PFSK-1 (cell line): ENCODE measurements at regions not wholly inside any gene's neighbourhood (a gene's known extent, or its start where the extent isn't known, plus 50 kb on each side); places are given as distances from the start of the nearest gene placed in this dataset.

Experiments used
- POLR2AphosphoS5 ChIP-seq: IDR thresholded peaks from 2 replicates; pipeline ENCODE4 v1.6.1; 2012; ENCODE audit warnings: low read depth, mild to moderate bottlenecking, control low read depth, low read length, moderate library complexity
- REST ChIP-seq, 2 experiments: IDR thresholded peaks; 2 replicates each; pipeline versions ENCODE4 v1.6.1 to v1.8.0; 2011 to 2012; ENCODE audit warnings: low read depth in 2 of 2, low read length in 2 of 2, control low read depth in 1 of 2, inconsistent platforms in 1 of 2, mild to moderate bottlenecking in 1 of 2, moderate library complexity in 1 of 2; ENCODE audit not compliant: insufficient read depth in 1 of 2
- SIN3A ChIP-seq: IDR thresholded peaks from 2 replicates; pipeline ENCODE4 v1.6.1; 2012; ENCODE audit warnings: mild to moderate bottlenecking, low read length, moderate library complexity, borderline replicate concordance; ENCODE audit not compliant: insufficient read depth
- TAF1 ChIP-seq: IDR thresholded peaks from 2 replicates; pipeline ENCODE4 v1.6.1; 2012; ENCODE audit warnings: low read length, control low read depth, borderline replicate concordance; ENCODE audit not compliant: insufficient read depth

GRCh38 chrX:39509157-39509556 is 588.6 kb downstream of the BCOR start:
- no peak for TF ChIP-seq POLR2AphosphoS5
- no peak for TF ChIP-seq REST (IDR thresholded peaks at IDR 0.05; ENCODE audit: insufficient read depth in 1 of 2, low read depth in 2 of 2, low read length in 2 of 2)
- no peak for TF ChIP-seq TAF1
- no peak for TF ChIP-seq SIN3A
